ENCODE measurements at regions not wholly inside any gene's neighbourhood (a gene's known extent, or its start where the extent isn't known, plus 50 kb on each side); places are given as distances from the start of the nearest gene placed in this dataset.
A peak's percentile ranks its signal among the peaks of the same experiment; 100 is the strongest.

GRCh38 chrX:143800150-143800549 lies 79.6 kb upstream of the SPANXN2 start:
- Histone ChIP-seq H3K79me2 (ENCODE audit: low read length) (no peaks in the 10 kb centered on the region), H2AFZ (ENCODE audit: low read depth, low read length) (no peak overlapping the region), H3K27ac (ENCODE audit: low read length) (no peak overlapping the region), H3K9ac (ENCODE audit: low read length) (no peak overlapping the region), H3K4me1 (ENCODE audit: low read length) (no peaks in the 10 kb centered on the region), H4K20me1 (ENCODE audit: insufficient read depth, low read length) (no peaks in the 10 kb centered on the region), H3K9me3 (ENCODE audit: insufficient read depth, low read length) (no peaks in the 10 kb centered on the region), H3K36me3 (replicated peaks; ENCODE audit: low read depth, low read length) (no peaks in the 10 kb centered on the region), H3K4me3 (ENCODE audit: low read length) (no peak overlapping the region), H3K27me3 (ENCODE audit: low read depth, low read length) (no peaks in the 10 kb centered on the region), H3K4me2 (ENCODE audit: low read length) (no peak overlapping the region)
- TF ChIP-seq EZH2phosphoT487 (IDR thresholded peaks at IDR 0.05; ENCODE audit: low read depth), result no peak
- no peak for TF ChIP-seq CTCF (IDR thresholded peaks at IDR 0.05; ENCODE audit: low read depth, low read length)

GRCh38 chrX:143788265-143788664 lies 67.7 kb upstream of the SPANXN2 start:
- Histone ChIP-seq H3K27ac (ENCODE audit: low read length) (no peak overlapping the region), H3K36me3 (replicated peaks; ENCODE audit: low read depth, low read length) (no peaks in the 10 kb centered on the region), H3K4me1 (ENCODE audit: low read length) (no peaks in the 10 kb centered on the region), H3K79me2 (ENCODE audit: low read length) (no peaks in the 10 kb centered on the region), H3K4me2 (ENCODE audit: low read length) (no peak overlapping the region), H3K9me3 (ENCODE audit: insufficient read depth, low read length) (no peaks in the 10 kb centered on the region), H2AFZ (ENCODE audit: low read depth, low read length) (no peak overlapping the region), H3K4me3 (ENCODE audit: low read length) (no peak overlapping the region), H3K27me3 (ENCODE audit: low read depth, low read length) (no peaks in the 10 kb centered on the region), H3K9ac (ENCODE audit: low read length) (no peak overlapping the region), H4K20me1 (ENCODE audit: insufficient read depth, low read length) (no peaks in the 10 kb centered on the region)
- TF ChIP-seq EZH2phosphoT487 (IDR thresholded peaks at IDR 0.05; ENCODE audit: low read depth) (no peak), CTCF (IDR thresholded peaks at IDR 0.05; ENCODE audit: low read depth, low read length) (peak; percentile 62)

- Histone ChIP-seq H3K27me3 (ENCODE audit: low read depth, low read length) (no peaks in the 10 kb centered on the region), H3K27ac (ENCODE audit: low read length) (no peak overlapping the region), H3K9ac (ENCODE audit: low read length) (no peak overlapping the region), H2AFZ (ENCODE audit: low read depth, low read length) (no peak overlapping the region), H4K20me1 (ENCODE audit: insufficient read depth, low read length) (no peaks in the 10 kb centered on the region), H3K79me2 (ENCODE audit: low read length) (no peaks in the 10 kb centered on the region), H3K9me3 (ENCODE audit: insufficient read depth, low read length) (no peaks in the 10 kb centered on the region), H3K36me3 (replicated peaks; ENCODE audit: low read depth, low read length) (no peaks in the 10 kb centered on the region), H3K4me2 (ENCODE audit: low read length) (no peak overlapping the region), H3K4me1 (ENCODE audit: low read length) (no peaks in the 10 kb centered on the region), H3K4me3 (ENCODE audit: low read length) (no peak overlapping the region)
- TF ChIP-seq EZH2phosphoT487 (IDR thresholded peaks at IDR 0.05; ENCODE audit: low read depth), result no peak
- TF ChIP-seq CTCF (IDR thresholded peaks at IDR 0.05; ENCODE audit: low read depth, low read length), result no peak
Measured at GRCh38 chrX:143787341-143787740, 66.8 kb upstream of the SPANXN2 start.

GRCh38 chrX:143781103-143781502 lies 60.6 kb upstream of the SPANXN2 start:
- Histone ChIP-seq H3K79me2 (ENCODE audit: low read length) (no peaks in the 10 kb centered on the region), H3K9ac (ENCODE audit: low read length) (no peak overlapping the region), H3K4me3 (ENCODE audit: low read length) (no peak overlapping the region), H3K27me3 (ENCODE audit: low read depth, low read length) (no peaks in the 10 kb centered on the region), H3K9me3 (ENCODE audit: insufficient read depth, low read length) (no peaks in the 10 kb centered on the region), H4K20me1 (ENCODE audit: insufficient read depth, low read length) (no peaks in the 10 kb centered on the region), H3K4me1 (ENCODE audit: low read length) (no peaks in the 10 kb centered on the region), H3K4me2 (ENCODE audit: low read length) (no peak overlapping the region), H2AFZ (ENCODE audit: low read depth, low read length) (no peak overlapping the region), H3K36me3 (replicated peaks; ENCODE audit: low read depth, low read length) (no peaks in the 10 kb centered on the region), H3K27ac (ENCODE audit: low read length) (no peak overlapping the region)
- no peak for TF ChIP-seq EZH2phosphoT487 (IDR thresholded peaks at IDR 0.05; ENCODE audit: low read depth)
- no peak for TF ChIP-seq CTCF (IDR thresholded peaks at IDR 0.05; ENCODE audit: low read depth, low read length)
